GM12891 (cell line): ENCODE measurements at regions not wholly inside any gene's neighbourhood (a gene's known extent, or its start where the extent isn't known, plus 50 kb on each side); places are given as distances from the start of the nearest gene placed in this dataset.

ENCODE experiments used
- PAX5 ChIP-seq: IDR thresholded peaks from 2 replicates; pipeline ENCODE4 v1.6.1; 2011; ENCODE audit warnings: low read length, moderate library complexity, mild to moderate bottlenecking; ENCODE audit not compliant: insufficient read depth, severe bottlenecking
- POLR2A ChIP-seq: IDR thresholded peaks from 2 replicates; pipeline ENCODE4 v1.6.1; 2011; ENCODE audit warnings: low read depth, low read length, control low read depth
- POLR2AphosphoS5 ChIP-seq: IDR thresholded peaks from 2 replicates; pipeline ENCODE4 v1.6.1; 2011; ENCODE audit warnings: low read depth, low read length, control low read depth
- SPI1 ChIP-seq: IDR thresholded peaks from 2 replicates; pipeline ENCODE4 v1.6.1; 2011; ENCODE audit warnings: low read depth, low read length, control low read depth
- TAF1 ChIP-seq: IDR thresholded peaks from 2 replicates; pipeline ENCODE4 v1.6.1; 2011; ENCODE audit warnings: low read depth, low read length, control low read depth

DNA sequence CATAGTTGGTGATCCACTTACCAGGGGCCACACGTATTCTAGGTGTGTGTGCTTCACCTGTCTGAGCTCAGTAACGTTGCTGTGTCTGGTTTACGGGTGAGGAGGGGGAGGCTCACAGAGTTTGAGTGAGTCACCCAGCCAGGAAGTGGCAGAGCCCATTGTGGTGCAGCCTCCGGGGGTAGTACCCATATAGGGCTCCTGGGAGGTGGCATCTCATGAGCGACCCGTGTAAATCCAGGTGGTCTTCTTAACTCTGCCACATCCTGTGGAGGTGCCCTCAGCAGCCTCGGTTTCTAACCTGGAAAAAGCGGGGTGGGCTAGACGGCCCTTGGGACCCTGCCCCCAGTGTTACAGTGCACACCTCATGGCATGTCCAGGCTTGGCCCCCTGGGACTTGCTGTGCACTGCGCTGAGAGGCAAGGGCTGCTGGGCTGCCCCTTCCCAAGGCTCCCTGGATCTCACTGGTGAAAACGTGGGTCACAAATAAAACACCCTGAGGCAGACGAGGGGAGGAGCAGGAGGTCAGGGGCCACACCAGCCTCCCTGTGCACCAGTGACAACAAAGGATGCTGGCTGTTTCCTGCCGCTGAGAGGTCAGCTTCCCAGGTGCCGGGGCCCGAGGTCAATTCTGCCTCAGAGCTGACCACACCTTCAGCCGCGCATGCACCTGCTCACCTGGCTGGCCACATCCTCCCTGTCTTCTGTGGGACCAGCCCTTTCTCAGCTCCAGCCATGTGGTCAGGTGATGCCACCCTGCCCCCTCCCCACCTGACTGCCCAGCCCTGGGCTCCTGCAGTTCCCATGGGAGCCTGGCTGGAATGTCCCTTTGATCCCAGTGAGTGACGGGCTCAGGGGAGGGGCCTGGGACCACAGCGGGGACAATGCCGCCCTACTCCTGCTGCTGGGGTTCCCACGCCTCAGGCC is 305.1 kb downstream of the CTTN start:
- no peak for TF ChIP-seq POLR2AphosphoS5
- no peak for TF ChIP-seq POLR2A
- TF ChIP-seq TAF1 = no peak
- no peak for TF ChIP-seq SPI1
- no peak for TF ChIP-seq PAX5
